T-helper 17 cell (primary cell): ENCODE measurements at regions not wholly inside any gene's neighbourhood (a gene's known extent, or its start where the extent isn't known, plus 50 kb on each side); places are given as distances from the start of the nearest gene placed in this dataset.
"Not testable (repeated sequence)": the region's sequence is repeated elsewhere in the genome, so short reads cannot be mapped to it uniquely, and the experiment has no call there.

Experiments
- ATAC-seq: fragments of 150-1000 bp; cut with Tn5 transposase; 2 replicates; pipeline ENCODE4 v1.10.0; 2021; ENCODE audit warnings: mild to moderate bottlenecking, moderate library complexity
- DNase-seq, 3 donors: peaks; one replicate each; pipeline versions ENCODE4 v3.0.0 to v3.0.0-alpha.2; 2020 to 2021
- H3K9me3 ChIP-seq: one replicate; pipeline ENCODE4 v1.7.0; 2013; ENCODE audit warnings: low read length, mild to moderate bottlenecking; ENCODE audit not compliant: control insufficient read depth, poor library complexity, severe bottlenecking
- H3K27ac Mint-ChIP-seq: one replicate; pipeline ENCODE4 v1.8.0; 2022; ENCODE audit warnings: mild to moderate bottlenecking, moderate library complexity, mixed read lengths
- H3K27me3 Mint-ChIP-seq: one replicate; pipeline ENCODE4 v1.8.0; 2022; ENCODE audit warnings: mixed read lengths
- H3K36me3 Mint-ChIP-seq: one replicate; pipeline ENCODE4 v1.8.0; 2022; ENCODE audit warnings: low read depth, mixed read lengths
- H3K4me1 Mint-ChIP-seq: one replicate; pipeline ENCODE4 v1.8.0; 2022; ENCODE audit warnings: mild to moderate bottlenecking, mixed read lengths
- H3K4me3 Mint-ChIP-seq: one replicate; pipeline ENCODE4 v1.8.0; 2022; ENCODE audit warnings: mild to moderate bottlenecking, moderate library complexity, mixed read lengths

DNA sequence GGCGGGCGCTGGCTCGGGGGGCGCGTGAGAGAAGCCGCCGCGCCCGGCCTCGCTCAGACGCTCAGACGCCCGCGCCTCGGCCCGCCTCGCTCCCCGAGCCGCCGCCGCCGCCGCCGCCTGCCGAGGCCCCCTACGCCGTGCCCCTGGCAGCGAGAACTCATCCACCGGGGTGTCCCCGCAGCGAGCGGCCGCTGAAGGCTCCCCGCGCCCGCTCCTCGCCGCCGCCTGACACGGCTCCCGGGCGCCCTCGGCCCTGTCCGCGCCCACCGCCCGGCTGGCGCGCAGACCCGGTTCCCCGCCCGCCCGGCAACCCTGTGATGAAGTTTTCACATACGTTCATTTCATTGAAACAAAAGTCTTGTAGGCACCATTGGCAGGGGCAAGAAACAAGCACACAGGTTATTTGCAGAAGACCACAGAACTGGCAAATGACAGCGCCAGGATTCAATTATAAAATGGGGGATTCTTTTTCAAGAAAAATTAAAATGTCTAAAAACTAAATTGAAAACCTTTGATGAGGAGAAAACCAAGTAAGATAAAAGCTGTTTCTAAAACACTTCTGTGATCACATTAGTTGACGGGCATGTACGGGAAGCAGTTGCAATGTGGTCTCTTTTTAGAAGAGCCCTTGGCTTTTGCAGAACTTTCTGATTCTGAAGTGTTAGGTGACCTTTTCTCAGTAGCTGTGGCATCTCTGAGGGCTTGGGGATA lies 50.5 kb upstream of the TUBA3D start:
- H3K9me3 ChIP-seq, result no peaks in the 10 kb centered on the region
- Mint-ChIP-seq H3K4me3 (peak overlapping the region; percentile 33), H3K36me3 (peaks cover 6% of the 10 kb centered on the region), H3K27me3 (peaks cover 81% of the 10 kb centered on the region), H3K4me1 (peaks cover 5% of the 10 kb centered on the region), H3K27ac (no peak overlapping the region)
- no peak for DNase-seq
- ATAC-seq, result no peak

DNA sequence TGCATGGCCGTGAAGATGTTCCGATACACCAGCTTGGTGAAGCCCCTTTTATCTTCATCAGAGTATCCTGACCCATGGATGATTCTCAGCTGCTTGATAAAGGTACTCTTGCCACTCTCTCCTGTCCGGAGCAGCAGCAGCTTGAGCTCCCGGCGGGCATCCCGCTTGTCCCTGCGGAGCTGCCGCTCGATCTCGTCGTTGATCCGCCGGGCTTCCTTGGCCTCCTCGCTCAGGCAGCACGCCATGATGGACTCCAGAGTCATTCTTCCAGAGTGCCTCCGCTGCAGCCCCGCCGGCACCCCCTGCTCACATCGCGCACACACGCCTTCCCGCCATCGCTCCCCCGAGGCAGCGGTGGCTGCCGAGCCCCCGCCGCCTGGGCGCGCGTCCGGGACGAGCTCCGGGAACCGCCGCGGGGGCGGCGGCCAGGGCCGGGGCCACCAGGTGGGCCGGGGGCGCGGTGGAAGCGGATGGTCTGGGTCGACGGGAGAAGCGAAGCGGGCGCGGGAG lies 51.3 kb upstream of the TUBA3D start:
- DNase-seq, H3K4me1 Mint-ChIP-seq, H3K27ac Mint-ChIP-seq, ATAC-seq, H3K36me3 Mint-ChIP-seq, H3K9me3 ChIP-seq: not testable (repeated sequence)
- Mint-ChIP-seq H3K4me3 (peak overlapping the region; percentile 26), H3K27me3 (peaks cover 81% of the 10 kb centered on the region)

DNA sequence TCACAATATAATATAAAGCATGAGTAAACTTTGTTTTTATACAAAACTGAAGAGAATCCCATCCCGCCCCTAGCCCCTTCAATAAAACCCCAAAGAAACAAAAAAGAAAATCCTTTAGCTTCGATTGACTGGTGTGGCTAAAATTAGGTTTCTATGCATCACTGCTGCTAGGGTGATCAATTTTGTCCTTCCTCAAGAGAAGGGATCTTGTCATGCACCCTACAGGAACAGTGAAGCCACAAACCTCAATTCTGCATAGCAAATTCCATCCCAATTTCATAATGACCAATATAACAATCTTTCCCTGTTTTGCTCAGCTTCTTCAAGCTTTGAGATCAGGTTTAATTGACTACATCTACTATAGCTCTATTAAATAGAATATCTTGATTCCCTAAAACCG lies 55.2 kb upstream of the TUBA3D start:
- not testable (repeated sequence) for H3K4me1 Mint-ChIP-seq, H3K4me3 Mint-ChIP-seq, H3K9me3 ChIP-seq, DNase-seq, H3K27ac Mint-ChIP-seq, ATAC-seq, H3K36me3 Mint-ChIP-seq
- peaks cover 73% of the 10 kb centered on the region for H3K27me3 Mint-ChIP-seq

DNA sequence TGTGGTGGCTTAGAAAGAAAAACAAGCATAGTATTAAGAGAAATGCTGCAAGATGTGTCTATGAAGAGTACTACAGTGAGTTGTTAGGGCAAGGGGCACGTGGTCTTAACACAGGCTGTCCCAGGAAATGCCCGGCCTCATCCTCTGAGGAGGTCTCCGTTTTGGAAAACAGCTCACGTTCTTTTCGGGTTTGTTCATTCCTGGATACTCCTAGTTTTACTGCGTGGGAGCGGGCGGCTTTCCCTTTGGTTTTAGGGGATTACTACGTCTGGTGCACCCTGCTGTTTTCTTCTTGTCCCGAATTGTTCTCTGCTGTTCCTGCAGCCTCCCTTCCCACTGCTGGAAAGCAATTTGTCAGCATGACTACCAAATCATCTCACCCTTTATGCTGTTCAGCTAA lies 55.5 kb upstream of the RAB6D start:
- H3K4me1 Mint-ChIP-seq, result no peaks in the 10 kb centered on the region
- H3K9me3 ChIP-seq, result no peaks in the 10 kb centered on the region
- ATAC-seq, result no peak
- H3K27ac Mint-ChIP-seq, result no peak overlapping the region
- H3K27me3 Mint-ChIP-seq, result peaks cover 72% of the 10 kb centered on the region
- H3K4me3 Mint-ChIP-seq, result no peak overlapping the region
- no peak for DNase-seq
- peaks cover 4% of the 10 kb centered on the region for H3K36me3 Mint-ChIP-seq

DNA sequence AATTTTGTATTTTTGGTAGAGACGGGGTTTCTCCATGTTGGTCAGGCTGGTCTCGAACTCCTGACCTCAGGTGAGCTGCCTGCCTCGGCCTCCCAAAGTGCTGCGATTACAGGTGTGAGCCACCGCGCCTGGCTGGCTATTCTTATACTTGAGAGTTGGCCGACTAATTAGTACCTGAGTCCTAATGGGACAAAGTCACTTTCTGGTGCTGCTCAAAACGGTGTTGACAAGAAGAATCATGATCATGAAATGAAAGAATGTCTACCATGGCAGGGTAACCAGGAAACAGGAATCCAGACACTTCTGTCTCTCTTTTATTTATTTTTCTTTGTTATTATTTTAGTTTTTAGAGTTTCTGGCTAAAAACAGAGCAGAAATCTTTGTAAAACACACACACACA lies 54.7 kb upstream of the RAB6D start:
- no peak for ATAC-seq
- H3K4me3 Mint-ChIP-seq, result no peak overlapping the region
- no peaks in the 10 kb centered on the region for H3K9me3 ChIP-seq
- DNase-seq, result no peak
- H3K4me1 Mint-ChIP-seq, result no peaks in the 10 kb centered on the region
- no peak overlapping the region for H3K27ac Mint-ChIP-seq
- peaks cover 4% of the 10 kb centered on the region for H3K36me3 Mint-ChIP-seq
- peaks cover 64% of the 10 kb centered on the region for H3K27me3 Mint-ChIP-seq

DNA sequence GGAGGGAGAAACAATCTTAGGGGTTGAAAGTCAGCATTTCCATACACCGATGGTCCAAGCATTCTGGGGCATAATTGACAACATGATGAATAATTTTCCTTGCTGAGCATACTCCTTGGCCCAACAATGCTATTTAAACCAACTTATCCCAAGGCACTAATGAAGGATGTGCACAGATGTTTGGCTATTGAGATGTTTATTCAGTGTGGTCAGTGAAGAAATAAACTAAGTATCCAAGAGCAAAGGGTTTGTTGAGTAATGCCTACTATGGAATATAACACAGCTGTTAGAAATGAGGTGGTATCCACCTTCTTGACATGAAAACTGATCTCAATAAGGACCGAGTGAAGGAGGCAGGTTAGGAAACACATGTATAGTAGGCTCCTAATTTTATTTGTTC lies 53.9 kb upstream of the RAB6D start:
- H3K27ac Mint-ChIP-seq, result no peak overlapping the region
- no peak overlapping the region for H3K4me3 Mint-ChIP-seq

DNA sequence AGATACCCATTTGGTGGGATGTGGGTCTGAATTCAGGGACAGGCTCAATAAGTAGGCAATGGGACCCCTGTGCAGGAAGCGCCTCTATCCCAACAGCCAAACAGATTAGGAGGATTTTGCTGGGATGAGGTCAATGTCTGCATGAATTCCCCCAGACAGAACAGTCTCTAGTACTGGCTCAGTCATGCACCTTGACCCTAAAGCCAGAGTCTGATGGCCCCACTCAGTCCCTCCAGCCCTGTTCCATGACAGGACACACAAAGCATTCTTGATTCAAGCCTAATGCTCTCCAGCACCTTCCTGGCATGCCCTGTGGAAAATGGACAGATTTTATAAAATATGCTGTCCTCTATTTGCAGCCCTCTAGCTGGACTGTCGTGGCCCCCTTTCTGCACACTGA lies 49.8 kb upstream of the RAB6D start:
- no peaks in the 10 kb centered on the region for H3K9me3 ChIP-seq
- DNase-seq, result no peak
- Mint-ChIP-seq H3K27ac (no peak overlapping the region), H3K27me3 (peaks cover 63% of the 10 kb centered on the region), H3K4me3 (no peak overlapping the region), H3K4me1 (peaks cover 6% of the 10 kb centered on the region), H3K36me3 (peaks cover 6% of the 10 kb centered on the region)
- no peak for ATAC-seq

More for the DNA sequence above, 53.9 kb upstream of the RAB6D start:
- DNase-seq (no peak), ATAC-seq (no peak)
- H3K4me1 Mint-ChIP-seq, result peaks cover 5% of the 10 kb centered on the region
- H3K9me3 ChIP-seq, result no peaks in the 10 kb centered on the region
- peaks cover 4% of the 10 kb centered on the region for H3K36me3 Mint-ChIP-seq
- H3K27me3 Mint-ChIP-seq, result peaks cover 64% of the 10 kb centered on the region
